ENCODE measurements at regions not wholly inside any gene's neighbourhood (a gene's known extent, or its start where the extent isn't known, plus 50 kb on each side); places are given as distances from the start of the nearest gene placed in this dataset.
A peak's percentile ranks its signal among the peaks of the same experiment; 100 is the strongest.

DNA sequence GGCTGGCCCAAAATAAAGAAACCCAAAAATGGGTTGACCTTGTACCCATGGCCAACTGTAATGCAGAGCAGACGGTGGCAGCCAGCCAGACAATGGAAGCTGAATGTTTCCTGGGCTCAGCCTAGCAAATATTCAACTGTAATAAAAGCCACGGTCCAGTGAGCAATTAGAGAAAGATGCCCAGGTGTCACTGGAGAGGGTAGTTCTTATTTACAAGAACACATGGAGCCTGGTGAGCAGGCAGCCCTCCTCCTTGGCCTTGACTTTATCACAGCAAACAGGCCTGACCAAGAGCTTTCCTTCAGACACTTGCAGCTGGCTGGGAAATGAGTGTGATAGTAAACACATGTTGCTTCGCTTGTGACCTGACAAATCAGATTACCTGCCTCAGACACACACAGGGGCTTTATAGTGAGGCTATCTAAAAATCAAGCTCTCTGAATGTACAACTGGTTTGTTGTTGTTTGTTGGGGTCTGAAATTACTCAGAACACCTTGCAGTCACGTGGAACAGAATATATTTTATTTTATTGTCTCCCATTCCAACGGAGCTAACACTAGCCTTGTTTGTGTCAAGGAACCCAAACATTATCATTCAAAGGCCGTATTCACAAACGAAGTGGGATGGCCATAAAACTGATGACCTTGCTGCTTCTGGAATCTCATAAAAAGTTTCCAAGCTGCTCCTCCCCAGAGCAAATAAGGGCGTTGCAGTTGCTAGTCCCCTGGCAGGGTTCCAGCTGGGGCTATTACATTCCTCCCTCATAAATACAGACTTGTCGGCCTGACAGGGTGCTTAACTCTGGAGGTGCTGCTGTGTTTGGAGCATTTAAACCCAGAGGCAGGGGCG lies 161.1 kb downstream of the BBOX1 start:
- Histone ChIP-seq H3K4me3 (ENCODE audit: low read depth, low read length) (no peak overlapping the region), H3K36me3 (ENCODE audit: insufficient read depth) (no peaks in the 10 kb centered on the region), H3K27ac (ENCODE audit: low read depth) (peak overlapping the region; percentile 15), H3K4me1 (ENCODE audit: insufficient read depth) (peaks cover 4% of the 10 kb centered on the region)
- peak; percentile 92 for DNase-seq (ENCODE audit: extremely low spot score)
- WGBS, result 17% methylated on average over 10 of the region's 10 CpGs

GRCh38 chr11:27200779-27201453 lies 160.3 kb downstream of the BBOX1 start:
- no peak for DNase-seq (ENCODE audit: extremely low spot score)
- Histone ChIP-seq H3K27ac (ENCODE audit: low read depth) (peak overlapping the region; percentile 15), H3K36me3 (ENCODE audit: insufficient read depth) (no peaks in the 10 kb centered on the region), H3K4me1 (ENCODE audit: insufficient read depth) (peaks cover 5% of the 10 kb centered on the region), H3K4me3 (ENCODE audit: low read depth, low read length) (no peak overlapping the region)
- 96% methylated on average over 1 of the region's 1 CpG for WGBS

- Histone ChIP-seq H3K4me1 (ENCODE audit: insufficient read depth) (peaks cover 2% of the 10 kb centered on the region), H3K4me3 (ENCODE audit: low read depth, low read length) (no peak overlapping the region), H3K36me3 (ENCODE audit: insufficient read depth) (no peaks in the 10 kb centered on the region), H3K27ac (ENCODE audit: low read depth) (peak overlapping the region; percentile 23)
- 59% methylated on average over 6 of the region's 6 CpGs for WGBS
- no peak for DNase-seq (ENCODE audit: extremely low spot score)
Measured at GRCh38 chr11:27196203-27196897, 155.7 kb downstream of the BBOX1 start.

DNA sequence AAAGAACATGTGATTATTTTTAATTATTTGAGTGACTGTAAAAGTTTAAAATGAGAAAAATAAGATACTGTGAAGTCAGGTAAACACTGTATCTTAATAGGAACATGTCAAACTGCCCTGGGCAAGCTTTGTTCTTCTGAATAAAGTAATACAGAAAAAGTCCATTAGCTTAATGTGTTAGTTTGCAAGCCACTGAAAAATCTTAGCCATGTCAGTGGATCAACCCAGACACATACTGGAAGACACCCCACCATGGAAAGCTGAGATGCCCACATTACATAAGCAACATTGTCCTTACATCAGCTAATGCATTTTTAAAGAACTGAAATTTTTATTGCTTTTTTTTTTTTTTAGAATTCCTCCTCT lies 155.2 kb downstream of the BBOX1 start:
- no peak overlapping the region for H3K4me3 ChIP-seq (ENCODE audit: low read depth, low read length)
- no peaks in the 10 kb centered on the region for H3K36me3 ChIP-seq (ENCODE audit: insufficient read depth)
- peaks cover 1% of the 10 kb centered on the region for H3K4me1 ChIP-seq (ENCODE audit: insufficient read depth)
- no peak for DNase-seq (ENCODE audit: extremely low spot score)
- peak overlapping the region; percentile 23 for H3K27ac ChIP-seq (ENCODE audit: low read depth)

DNA sequence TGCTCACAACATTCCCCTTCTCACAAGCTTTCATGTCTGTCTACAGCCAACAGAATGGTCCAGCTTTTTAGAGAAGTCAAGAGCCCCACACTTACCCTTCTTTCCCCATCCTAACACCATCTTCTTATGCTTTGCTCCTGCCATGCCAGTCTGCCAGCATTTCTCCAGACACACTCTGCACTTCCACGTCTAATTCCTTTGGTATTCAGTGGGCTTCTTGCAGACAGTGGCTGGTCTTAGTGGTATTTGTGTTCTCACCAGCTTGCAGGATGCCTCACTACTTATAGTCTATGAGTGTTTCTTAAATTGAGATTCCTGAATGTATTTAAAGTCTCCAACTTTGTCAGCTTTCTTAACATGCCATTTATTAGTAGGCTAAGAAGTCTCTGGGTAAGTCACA lies 154.4 kb downstream of the BBOX1 start:
- Histone ChIP-seq H3K4me1 (ENCODE audit: insufficient read depth) (peaks cover 1% of the 10 kb centered on the region), H3K27ac (ENCODE audit: low read depth) (no peak overlapping the region), H3K36me3 (ENCODE audit: insufficient read depth) (no peaks in the 10 kb centered on the region), H3K4me3 (ENCODE audit: low read depth, low read length) (no peak overlapping the region)
- no peak for DNase-seq (ENCODE audit: extremely low spot score)
- WGBS, result 58% methylated on average over 1 of the region's 1 CpG

DNA sequence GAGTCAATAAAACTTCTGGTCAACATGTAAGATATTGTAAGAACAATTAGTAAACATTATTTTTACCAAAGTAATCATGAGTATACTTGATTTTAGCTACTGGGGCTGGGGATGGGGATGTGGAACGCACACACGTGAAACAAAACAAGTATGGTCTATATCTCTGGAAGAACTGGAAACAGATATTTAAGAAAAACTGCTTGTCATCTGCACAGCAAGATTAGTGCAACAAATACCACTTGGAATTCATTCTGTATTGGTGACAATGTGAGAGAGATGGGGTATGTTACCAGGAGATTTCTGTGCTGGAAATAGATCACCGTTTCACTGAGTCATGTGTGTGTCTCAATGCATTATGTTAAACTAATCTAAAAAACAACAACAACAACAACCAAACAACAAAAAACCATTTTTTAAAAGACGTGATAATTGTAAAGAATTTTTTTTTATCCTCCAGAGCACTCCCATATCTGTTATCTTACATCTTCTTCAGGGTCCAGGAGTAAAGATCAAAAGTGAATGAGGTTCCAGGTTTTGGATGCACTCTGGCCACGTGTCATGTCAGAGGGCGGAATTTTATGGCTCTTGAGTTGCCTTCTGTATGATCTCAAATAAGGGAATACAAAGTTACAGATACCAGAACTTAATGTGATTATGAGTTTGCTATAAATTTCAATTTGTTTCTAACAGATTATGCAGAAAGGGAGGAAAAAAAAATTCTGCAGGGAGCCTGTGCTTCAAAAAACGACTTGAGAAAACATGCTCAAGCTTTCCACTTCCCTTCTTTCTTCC lies 153.0 kb downstream of the BBOX1 start:
- no peak overlapping the region for H3K4me3 ChIP-seq (ENCODE audit: low read depth, low read length)
- no peaks in the 10 kb centered on the region for H3K36me3 ChIP-seq (ENCODE audit: insufficient read depth)
- no peak overlapping the region for H3K27ac ChIP-seq (ENCODE audit: low read depth)
- peaks cover 1% of the 10 kb centered on the region for H3K4me1 ChIP-seq (ENCODE audit: insufficient read depth)
- 71% methylated on average over 7 of the region's 7 CpGs for WGBS
- no peak for DNase-seq (ENCODE audit: extremely low spot score)

- WGBS, result 94% methylated on average over 4 of the region's 4 CpGs
- H3K4me3 ChIP-seq (ENCODE audit: low read depth, low read length), result no peak overlapping the region
- no peak overlapping the region for H3K27ac ChIP-seq (ENCODE audit: low read depth)
- DNase-seq (ENCODE audit: extremely low spot score), result no peak
- H3K36me3 ChIP-seq (ENCODE audit: insufficient read depth), result no peaks in the 10 kb centered on the region
- H3K4me1 ChIP-seq (ENCODE audit: insufficient read depth), result peaks cover 1% of the 10 kb centered on the region
Measured at GRCh38 chr11:27192184-27192583, 151.6 kb downstream of the BBOX1 start.

DNA sequence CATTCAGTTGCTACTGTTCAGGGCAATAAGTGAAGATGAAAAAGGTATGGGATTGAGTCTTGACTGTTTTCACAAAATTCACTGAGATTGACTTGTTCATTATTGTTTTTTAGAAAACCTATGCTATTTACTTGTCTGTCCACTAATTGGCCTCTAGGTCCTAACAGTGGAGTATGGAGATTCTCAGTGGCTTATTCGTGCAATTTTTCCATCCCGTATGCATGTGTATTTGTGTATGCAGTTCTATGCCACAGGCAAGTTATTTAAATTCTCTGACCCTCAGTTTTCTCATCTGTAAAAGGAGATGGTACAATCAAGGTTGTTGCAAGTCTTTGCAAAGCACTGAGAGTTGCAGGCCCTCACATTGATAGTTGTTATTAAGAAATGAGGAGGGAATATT lies 151.0 kb downstream of the BBOX1 start:
- no peak overlapping the region for H3K4me3 ChIP-seq (ENCODE audit: low read depth, low read length)
- no peaks in the 10 kb centered on the region for H3K36me3 ChIP-seq (ENCODE audit: insufficient read depth)
- H3K27ac ChIP-seq (ENCODE audit: low read depth), result no peak overlapping the region
- peaks cover 1% of the 10 kb centered on the region for H3K4me1 ChIP-seq (ENCODE audit: insufficient read depth)
- no peak for DNase-seq (ENCODE audit: extremely low spot score)
- WGBS, result 96% methylated on average over 2 of the region's 2 CpGs

DNA sequence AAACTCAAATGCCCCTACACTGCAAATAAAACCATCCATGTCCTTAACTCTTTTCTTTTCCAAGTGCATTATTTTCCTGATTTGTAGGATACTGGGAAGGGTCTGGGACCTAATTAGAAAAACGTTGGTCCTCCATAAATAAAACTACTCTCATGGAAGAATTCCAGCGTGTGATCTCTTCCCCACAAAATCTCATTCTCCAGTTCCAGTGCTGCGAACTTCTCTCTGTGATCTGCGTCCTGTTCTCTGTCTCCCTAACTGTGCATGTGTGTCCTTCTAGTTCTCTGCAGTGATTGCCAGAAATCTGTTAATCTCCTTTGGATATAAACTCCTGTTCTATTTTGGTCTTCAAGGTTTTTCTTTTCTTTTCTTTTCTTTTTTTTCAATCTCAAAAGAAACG lies 148.1 kb downstream of the BBOX1 start:
- H3K4me3 ChIP-seq (ENCODE audit: low read depth, low read length), result no peak overlapping the region
- H3K36me3 ChIP-seq (ENCODE audit: insufficient read depth), result no peaks in the 10 kb centered on the region
- no peaks in the 10 kb centered on the region for H3K4me1 ChIP-seq (ENCODE audit: insufficient read depth)
- WGBS, result 26% methylated on average over 5 of the region's 5 CpGs
- no peak overlapping the region for H3K27ac ChIP-seq (ENCODE audit: low read depth)
- no peak for DNase-seq (ENCODE audit: extremely low spot score)

- no peak overlapping the region for H3K4me3 ChIP-seq (ENCODE audit: low read depth, low read length)
- no peaks in the 10 kb centered on the region for H3K4me1 ChIP-seq (ENCODE audit: insufficient read depth)
- H3K36me3 ChIP-seq (ENCODE audit: insufficient read depth), result no peaks in the 10 kb centered on the region
- 63% methylated on average over 5 of the region's 5 CpGs for WGBS
- no peak for DNase-seq (ENCODE audit: extremely low spot score)
- no peak overlapping the region for H3K27ac ChIP-seq (ENCODE audit: low read depth)
Measured at GRCh38 chr11:27187848-27188621, 147.4 kb downstream of the BBOX1 start.

- no peak for DNase-seq (ENCODE audit: extremely low spot score)
- WGBS, result 75% methylated on average over 4 of the region's 4 CpGs
- no peaks in the 10 kb centered on the region for H3K4me1 ChIP-seq (ENCODE audit: insufficient read depth)
- H3K27ac ChIP-seq (ENCODE audit: low read depth), result no peak overlapping the region
- H3K4me3 ChIP-seq (ENCODE audit: low read depth, low read length), result no peak overlapping the region
- no peaks in the 10 kb centered on the region for H3K36me3 ChIP-seq (ENCODE audit: insufficient read depth)
Measured at GRCh38 chr11:27187075-27187847, 146.6 kb downstream of the BBOX1 start.

GRCh38 chr11:27186580-27186979 lies 146.0 kb downstream of the BBOX1 start:
- no peak overlapping the region for H3K27ac ChIP-seq (ENCODE audit: low read depth)
- no peak for DNase-seq (ENCODE audit: extremely low spot score)
- H3K4me1 ChIP-seq (ENCODE audit: insufficient read depth), result no peaks in the 10 kb centered on the region
- H3K36me3 ChIP-seq (ENCODE audit: insufficient read depth), result no peaks in the 10 kb centered on the region
- H3K4me3 ChIP-seq (ENCODE audit: low read depth, low read length), result no peak overlapping the region
